Loucy (cell line): ENCODE measurements at regions not wholly inside any gene's neighbourhood (a gene's known extent, or its start where the extent isn't known, plus 50 kb on each side); places are given as distances from the start of the nearest gene placed in this dataset.
A peak's percentile ranks its signal among the peaks of the same experiment; 100 is the strongest.

Experiments
- H2AFZ ChIP-seq: fragments of 200-600 bp; sonication (generic); 2 replicates; pipeline ENCODE4 v1.6.0; 2016; ENCODE audit warnings: antibody characterized with exemption, mild to moderate bottlenecking, low read length, moderate library complexity
- H3F3A ChIP-seq: fragments of 200-600 bp; 2 replicates; pipeline ENCODE4 v1.6.0; 2016; ENCODE audit warnings: antibody characterized with exemption, low read depth, mild to moderate bottlenecking
- H3K27me3 ChIP-seq: fragments of 200-600 bp; sonication (generic); 2 replicates; pipeline ENCODE4 v1.6.1; 2014; ENCODE audit warnings: low read length, mild to moderate bottlenecking; ENCODE audit not compliant: insufficient read depth, poor library complexity, severe bottlenecking
- H3K36me3 ChIP-seq: fragments of 200-600 bp; sonication (generic); 2 replicates; pipeline ENCODE4 v1.6.1; 2016; ENCODE audit warnings: low read length; ENCODE audit not compliant: insufficient read depth
- H3K4me1 ChIP-seq: fragments of 200-600 bp; sonication (generic); 2 replicates; pipeline ENCODE4 v1.5.1; 2014; ENCODE audit warnings: low read length, mild to moderate bottlenecking; ENCODE audit not compliant: insufficient read depth, poor library complexity, severe bottlenecking
- H3K4me2 ChIP-seq: fragments of 200-600 bp; sonication (generic); 2 replicates; pipeline ENCODE4 v1.6.0; 2014; ENCODE audit warnings: antibody characterized with exemption, low read length, low read depth, mild to moderate bottlenecking; ENCODE audit not compliant: poor library complexity, severe bottlenecking
- H3K4me3 ChIP-seq: fragments of 200-600 bp; sonication (generic); 2 replicates; pipeline ENCODE4 v1.5.1; 2014; ENCODE audit warnings: low read length, mild to moderate bottlenecking, mixed read lengths; ENCODE audit not compliant: poor library complexity, severe bottlenecking
- H3K79me2 ChIP-seq: fragments of 200-600 bp; sonication (generic); 2 replicates; pipeline ENCODE4 v1.6.1; 2014; ENCODE audit warnings: low read length; ENCODE audit not compliant: insufficient read depth
- H3K9ac ChIP-seq: fragments of 200-600 bp; sonication (generic); 2 replicates; pipeline ENCODE4 v1.6.0; 2014; ENCODE audit warnings: mild to moderate bottlenecking, low read depth, low read length, moderate library complexity; ENCODE audit not compliant: poor library complexity, severe bottlenecking
- H3K9me2 ChIP-seq: fragments of 200-600 bp; sonication (generic); replicated peaks from 2 replicates; pipeline ENCODE4 v1.6.1; 2016; ENCODE audit warnings: low read depth, low read length, mixed read lengths
- H3K9me3 ChIP-seq: fragments of 200-600 bp; sonication (generic); 2 replicates; pipeline ENCODE4 v1.6.1; 2014; ENCODE audit warnings: mild to moderate bottlenecking, antibody characterized with exemption, low read length, low read depth; ENCODE audit not compliant: insufficient read depth
- H4K20me1 ChIP-seq: fragments of 200-600 bp; sonication (generic); 2 replicates; pipeline ENCODE4 v1.6.0; 2014; ENCODE audit warnings: antibody characterized with exemption, low read length, mild to moderate bottlenecking; ENCODE audit not compliant: insufficient read depth, poor library complexity, severe bottlenecking
- EZH2phosphoT487 ChIP-seq: fragments of 200-600 bp; IDR thresholded peaks from 2 replicates; pipeline ENCODE4 v1.6.1; 2018; ENCODE audit warnings: antibody characterized with exemption, mild to moderate bottlenecking, moderate library complexity, borderline replicate concordance
- TF ChIP-seq, protein P1 (sequence below): fragments of 200-600 bp; sonication (generic); conservative IDR thresholded peaks from 2 replicates; pipeline ENCODE4 v1.5.1; 2014; ENCODE audit warnings: mild to moderate bottlenecking, antibody characterized with exemption, low read length

GRCh38 chr2:144151851-144152250 lies 368.1 kb downstream of the ZEB2 start:
- no peaks in the 10 kb centered on the region; the same call in 1 of the 2 replicates for H3K79me2 ChIP-seq
- H2AFZ ChIP-seq: no peak overlapping the region
- H3K4me3 ChIP-seq: no peak overlapping the region
- peaks cover 18% of the 10 kb centered on the region for H3K4me1 ChIP-seq
- no peaks in the 10 kb centered on the region for H3K9me2 ChIP-seq
- no peaks in the 10 kb centered on the region for H3K9me3 ChIP-seq
- peak overlapping the region; percentile 9 for H3K4me2 ChIP-seq
- H3K36me3 ChIP-seq: no peaks in the 10 kb centered on the region
- no peaks in the 10 kb centered on the region for H3F3A ChIP-seq
- TF ChIP-seq EZH2phosphoT487: no peak
- TF ChIP-seq, protein P1, sequence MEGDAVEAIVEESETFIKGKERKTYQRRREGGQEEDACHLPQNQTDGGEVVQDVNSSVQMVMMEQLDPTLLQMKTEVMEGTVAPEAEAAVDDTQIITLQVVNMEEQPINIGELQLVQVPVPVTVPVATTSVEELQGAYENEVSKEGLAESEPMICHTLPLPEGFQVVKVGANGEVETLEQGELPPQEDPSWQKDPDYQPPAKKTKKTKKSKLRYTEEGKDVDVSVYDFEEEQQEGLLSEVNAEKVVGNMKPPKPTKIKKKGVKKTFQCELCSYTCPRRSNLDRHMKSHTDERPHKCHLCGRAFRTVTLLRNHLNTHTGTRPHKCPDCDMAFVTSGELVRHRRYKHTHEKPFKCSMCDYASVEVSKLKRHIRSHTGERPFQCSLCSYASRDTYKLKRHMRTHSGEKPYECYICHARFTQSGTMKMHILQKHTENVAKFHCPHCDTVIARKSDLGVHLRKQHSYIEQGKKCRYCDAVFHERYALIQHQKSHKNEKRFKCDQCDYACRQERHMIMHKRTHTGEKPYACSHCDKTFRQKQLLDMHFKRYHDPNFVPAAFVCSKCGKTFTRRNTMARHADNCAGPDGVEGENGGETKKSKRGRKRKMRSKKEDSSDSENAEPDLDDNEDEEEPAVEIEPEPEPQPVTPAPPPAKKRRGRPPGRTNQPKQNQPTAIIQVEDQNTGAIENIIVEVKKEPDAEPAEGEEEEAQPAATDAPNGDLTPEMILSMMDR: no peak
- no peaks in the 10 kb centered on the region for H4K20me1 ChIP-seq
- H3K27me3 ChIP-seq: no peaks in the 10 kb centered on the region
- H3K9ac ChIP-seq: no peak overlapping the region

DNA sequence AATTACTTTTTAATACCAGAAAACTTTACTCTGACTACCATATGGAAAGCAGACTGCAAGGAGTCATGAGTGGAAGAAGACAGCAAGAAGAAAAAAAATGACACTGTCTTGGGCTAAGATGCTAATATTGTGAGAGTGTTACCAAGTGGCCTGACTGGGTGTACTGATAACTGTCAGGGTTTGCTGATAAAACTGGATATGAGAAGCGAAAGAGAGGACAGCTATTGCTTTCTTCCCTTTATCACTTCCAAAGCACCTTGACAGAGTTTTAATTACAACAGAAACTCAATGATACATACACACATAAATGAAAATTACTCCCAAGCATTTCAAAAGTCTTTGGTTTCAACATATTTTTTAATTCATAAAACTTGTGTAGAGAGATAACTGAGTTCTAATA lies 368.5 kb downstream of the ZEB2 start:
- Histone ChIP-seq H3K4me3 (no peak overlapping the region), H3K36me3 (no peaks in the 10 kb centered on the region), H3K4me1 (peaks cover 16% of the 10 kb centered on the region), H3K27me3 (no peaks in the 10 kb centered on the region), H3K79me2 (no peaks in the 10 kb centered on the region; the same call in 1 of the 2 replicates), H2AFZ (no peak overlapping the region), H3K4me2 (peak overlapping the region; percentile 9), H3K9me2 (no peaks in the 10 kb centered on the region), H3K9ac (no peak overlapping the region), H4K20me1 (no peaks in the 10 kb centered on the region), H3F3A (no peaks in the 10 kb centered on the region), H3K9me3 (no peaks in the 10 kb centered on the region)
- TF ChIP-seq EZH2phosphoT487: no peak
- TF ChIP-seq, protein P1: no peak

GRCh38 chr2:144147356-144147755 lies 372.6 kb downstream of the ZEB2 start:
- Histone ChIP-seq H3K79me2 (no peaks in the 10 kb centered on the region; the same call in 1 of the 2 replicates), H3K9me2 (no peaks in the 10 kb centered on the region), H3F3A (no peaks in the 10 kb centered on the region), H3K4me2 (no peak overlapping the region), H3K9me3 (no peaks in the 10 kb centered on the region), H3K4me1 (peaks cover 16% of the 10 kb centered on the region), H3K9ac (no peak overlapping the region), H3K27me3 (no peaks in the 10 kb centered on the region), H3K36me3 (no peaks in the 10 kb centered on the region; the same call in 1 of the 2 replicates), H2AFZ (no peak overlapping the region), H4K20me1 (no peaks in the 10 kb centered on the region), H3K4me3 (no peak overlapping the region)
- TF ChIP-seq, protein P1: no peak
- no peak for TF ChIP-seq EZH2phosphoT487
